PC-9 (cell line): ENCODE measurements at regions not wholly inside any gene's neighbourhood (a gene's known extent, or its start where the extent isn't known, plus 50 kb on each side); places are given as distances from the start of the nearest gene placed in this dataset.

ENCODE experiments used
- BruUV-seq: library from RNA; stranded (reverse); fragments of 400-500 nt; replicated peaks from 2 replicates; lab custom pipeline; 2021; lab: Mats Ljungman, UMichigan
- CTCF ChIA-PET: fragments of 300-600 bp; sonication (Branson Sonifier 250); formaldehyde crosslinking; loops from one replicate; lab custom pipeline; 2022; ENCODE audit warnings: antibody characterized with exemption; lab: Charles Lee
- POLR2A ChIA-PET: fragments of 300-600 bp; sonication (Branson Sonifier 250); formaldehyde crosslinking; loops from one replicate; lab custom pipeline; 2022; ENCODE audit warnings: antibody characterized with exemption; ENCODE audit not compliant: unreplicated experiment; lab: Charles Lee
- DNase-seq, 2 experiments: peaks; one replicate each; pipeline versions ENCODE4 v3.0.0 to v3.0.0-alpha.2; 2015 to 2022; ENCODE audit warnings: mixed read lengths in 1 of 2
- H2AFZ ChIP-seq: fragments of 200-600 bp; sonication (generic); 2 replicates; pipeline ENCODE4 v1.8.1; 2017; ENCODE audit warnings: antibody characterized with exemption
- H3F3A ChIP-seq: fragments of 200-600 bp; sonication (generic); 2 replicates; pipeline ENCODE4 v1.8.1; 2017; ENCODE audit warnings: antibody characterized with exemption, mild to moderate bottlenecking, low read depth; ENCODE audit not compliant: insufficient read depth
- H3K27ac ChIP-seq: fragments of 200-600 bp; sonication (generic); 2 replicates; pipeline ENCODE4 v1.6.1; 2016; ENCODE audit warnings: mixed run types
- H3K27me3 ChIP-seq: fragments of 200-600 bp; sonication (generic); 2 replicates; pipeline ENCODE4 v1.6.1; 2016; ENCODE audit warnings: low read depth, mixed run types; ENCODE audit not compliant: insufficient read depth
- H3K36me3 ChIP-seq: fragments of 200-600 bp; sonication (generic); 2 replicates; pipeline ENCODE4 v1.6.1; 2016; ENCODE audit warnings: low read depth, mixed run types
- H3K4me1 ChIP-seq: fragments of 200-600 bp; sonication (generic); replicated peaks from 2 replicates; pipeline ENCODE4 v1.6.1; 2016; ENCODE audit warnings: mixed run types; ENCODE audit not compliant: insufficient read depth
- H3K4me2 ChIP-seq: fragments of 200-600 bp; sonication (generic); 2 replicates; pipeline ENCODE4 v1.6.1; 2017; ENCODE audit warnings: mixed run types
- H3K4me3 ChIP-seq: fragments of 200-600 bp; sonication (generic); 2 replicates; pipeline ENCODE4 v1.6.1; 2016; ENCODE audit warnings: mixed run types
- H3K79me2 ChIP-seq: fragments of 200-600 bp; sonication (generic); 2 replicates; pipeline ENCODE4 v1.6.1; 2017; ENCODE audit warnings: low read depth, mixed run types
- H3K9me2 ChIP-seq: fragments of 200-600 bp; sonication (generic); 2 replicates; pipeline ENCODE4 v1.8.1; 2017; ENCODE audit warnings: mild to moderate bottlenecking; ENCODE audit not compliant: insufficient read depth
- H3K9me3 ChIP-seq: fragments of 200-600 bp; sonication (generic); 2 replicates; pipeline ENCODE4 v1.8.1; 2016; ENCODE audit warnings: low read depth; ENCODE audit not compliant: insufficient read depth
- H4K20me1 ChIP-seq: fragments of 200-600 bp; sonication (generic); 2 replicates; pipeline ENCODE4 v1.8.1; 2017; ENCODE audit not compliant: insufficient read depth
- EZH2 ChIP-seq: fragments of 200-600 bp; sonication (generic); IDR thresholded peaks from 2 replicates; pipeline ENCODE4 v1.8.0; 2017; ENCODE audit warnings: antibody characterized with exemption, low read depth
- intact Hi-C: fragments of 100-400 bp; cut with micrococcal nuclease; formaldehyde crosslinking; loops from one replicate; pipeline ENCODE4 v1.10.0; 2022; ENCODE audit not compliant: unreplicated experiment
- TF ChIP-seq, protein P1 (sequence below): fragments of 200-600 bp; sonication (generic); conservative IDR thresholded peaks from 2 replicates; pipeline ENCODE4 v1.6.1; 2017; ENCODE audit warnings: mixed run types, antibody characterized with exemption, mild to moderate bottlenecking, moderate library complexity

DNA sequence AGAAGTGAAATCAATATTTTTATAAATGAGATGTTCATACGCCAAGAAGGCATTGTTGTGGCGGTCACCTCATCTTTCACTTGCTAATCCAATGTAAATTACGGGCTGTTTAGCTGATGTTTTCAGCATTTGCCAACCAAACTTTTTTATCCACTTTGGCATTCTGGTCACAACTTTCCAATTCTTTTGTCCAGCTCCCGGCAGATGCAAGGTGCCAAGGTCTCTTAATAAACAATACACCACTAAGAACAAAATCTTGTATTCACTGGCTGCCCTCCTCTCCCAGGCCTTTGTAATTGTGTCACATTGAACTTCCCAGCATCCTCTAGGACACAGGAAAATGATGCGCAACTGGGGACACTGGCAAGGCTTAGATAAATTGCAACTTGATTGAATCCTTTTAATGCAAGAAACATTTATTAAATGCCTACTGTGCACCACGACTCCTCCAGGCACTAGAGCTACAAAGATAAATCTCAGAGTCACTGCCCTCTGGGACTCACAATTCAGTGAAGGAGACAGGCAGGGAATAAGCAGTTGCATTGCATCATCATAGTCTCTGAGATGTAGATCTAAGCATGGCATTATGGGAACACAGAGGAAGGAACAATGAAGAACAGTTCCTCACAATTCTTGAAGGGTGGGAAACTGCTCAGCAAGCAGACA lies 165.4 kb upstream of the C16orf82 start:
- BruUV-seq, result no TSS peak
- intact Hi-C loops, result no loop called here
- TF ChIP-seq, protein P1, sequence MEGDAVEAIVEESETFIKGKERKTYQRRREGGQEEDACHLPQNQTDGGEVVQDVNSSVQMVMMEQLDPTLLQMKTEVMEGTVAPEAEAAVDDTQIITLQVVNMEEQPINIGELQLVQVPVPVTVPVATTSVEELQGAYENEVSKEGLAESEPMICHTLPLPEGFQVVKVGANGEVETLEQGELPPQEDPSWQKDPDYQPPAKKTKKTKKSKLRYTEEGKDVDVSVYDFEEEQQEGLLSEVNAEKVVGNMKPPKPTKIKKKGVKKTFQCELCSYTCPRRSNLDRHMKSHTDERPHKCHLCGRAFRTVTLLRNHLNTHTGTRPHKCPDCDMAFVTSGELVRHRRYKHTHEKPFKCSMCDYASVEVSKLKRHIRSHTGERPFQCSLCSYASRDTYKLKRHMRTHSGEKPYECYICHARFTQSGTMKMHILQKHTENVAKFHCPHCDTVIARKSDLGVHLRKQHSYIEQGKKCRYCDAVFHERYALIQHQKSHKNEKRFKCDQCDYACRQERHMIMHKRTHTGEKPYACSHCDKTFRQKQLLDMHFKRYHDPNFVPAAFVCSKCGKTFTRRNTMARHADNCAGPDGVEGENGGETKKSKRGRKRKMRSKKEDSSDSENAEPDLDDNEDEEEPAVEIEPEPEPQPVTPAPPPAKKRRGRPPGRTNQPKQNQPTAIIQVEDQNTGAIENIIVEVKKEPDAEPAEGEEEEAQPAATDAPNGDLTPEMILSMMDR, result no peak
- no peak for TF ChIP-seq EZH2
- no peak for DNase-seq
- Histone ChIP-seq H2AFZ (no peak overlapping the region), H3K4me1 (no peaks in the 10 kb centered on the region), H3F3A (no peaks in the 10 kb centered on the region), H4K20me1 (no peaks in the 10 kb centered on the region), H3K27me3 (peaks cover 6% of the 10 kb centered on the region), H3K4me3 (no peak overlapping the region), H3K9me2 (no peaks in the 10 kb centered on the region), H3K27ac (no peak overlapping the region), H3K4me2 (no peak overlapping the region), H3K79me2 (no peaks in the 10 kb centered on the region), H3K9me3 (no peaks in the 10 kb centered on the region), H3K36me3 (no peaks in the 10 kb centered on the region)
- POLR2A ChIA-PET, result no interaction called here
- CTCF ChIA-PET, result no interaction called here

DNA sequence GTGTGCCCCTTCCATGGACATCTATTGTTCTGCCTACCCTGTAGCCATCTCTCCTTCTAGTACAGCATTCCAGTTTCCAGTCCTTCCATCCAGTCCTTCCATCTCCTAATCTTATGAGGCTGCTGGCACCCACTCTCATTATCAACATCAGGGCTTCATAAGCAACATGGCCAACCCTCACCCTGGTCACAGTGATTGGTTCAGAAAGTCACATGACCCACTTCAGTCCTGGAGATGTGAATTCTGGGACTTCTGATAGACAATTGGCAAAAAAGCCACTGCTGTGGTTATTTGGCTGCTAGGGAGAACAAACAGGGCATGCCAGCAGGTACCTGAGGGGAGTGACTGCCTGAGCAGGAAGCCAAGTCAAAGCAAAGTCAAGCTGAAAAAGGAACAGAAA lies 164.7 kb upstream of the C16orf82 start:
- no peak overlapping the region for H3K27ac ChIP-seq
- no peak overlapping the region for H3K4me2 ChIP-seq
- ChIA-PET POLR2A (no interaction called here), CTCF (no interaction called here)
- H3K79me2 ChIP-seq, result no peaks in the 10 kb centered on the region
- H3K27me3 ChIP-seq, result peaks cover 12% of the 10 kb centered on the region
- H3K9me2 ChIP-seq, result no peaks in the 10 kb centered on the region
- no peaks in the 10 kb centered on the region for H3K4me1 ChIP-seq
- H3F3A ChIP-seq, result no peaks in the 10 kb centered on the region
- H3K36me3 ChIP-seq, result no peaks in the 10 kb centered on the region
- TF ChIP-seq, protein P1, result no peak
- TF ChIP-seq EZH2, result no peak
- no peak overlapping the region for H2AFZ ChIP-seq
- H4K20me1 ChIP-seq, result no peaks in the 10 kb centered on the region
- intact Hi-C loops, result no loop called here
- no peak for DNase-seq
- H3K4me3 ChIP-seq, result no peak overlapping the region
- BruUV-seq, result no TSS peak
- H3K9me3 ChIP-seq, result no peaks in the 10 kb centered on the region

- H2AFZ ChIP-seq, result no peak overlapping the region
- intact Hi-C loops, result no loop called here
- no peak overlapping the region for H3K4me3 ChIP-seq
- CTCF ChIA-PET, result no interaction called here
- POLR2A ChIA-PET, result no interaction called here
- TF ChIP-seq, protein P1, result no peak
- TF ChIP-seq EZH2, result no peak
- H3F3A ChIP-seq, result no peaks in the 10 kb centered on the region
- H3K36me3 ChIP-seq, result no peaks in the 10 kb centered on the region
- BruUV-seq, result no TSS peak
- no peaks in the 10 kb centered on the region for H3K9me3 ChIP-seq
- no peaks in the 10 kb centered on the region for H3K9me2 ChIP-seq
- H4K20me1 ChIP-seq, result no peaks in the 10 kb centered on the region; the same call in 1 of the 2 replicates
- H3K4me1 ChIP-seq, result no peaks in the 10 kb centered on the region
- no peak for DNase-seq
- no peak overlapping the region for H3K27ac ChIP-seq
- H3K79me2 ChIP-seq, result no peaks in the 10 kb centered on the region
- H3K4me2 ChIP-seq, result no peak overlapping the region
- H3K27me3 ChIP-seq, result peaks cover 41% of the 10 kb centered on the region
Observed at GRCh38 chr16:26905336-26905735, 161.4 kb upstream of the C16orf82 start.
